GM12892 (cell line): ENCODE measurements at regions not wholly inside any gene's neighbourhood (a gene's known extent, or its start where the extent isn't known, plus 50 kb on each side); places are given as distances from the start of the nearest gene placed in this dataset.

Experiments used
- DNase-seq: peaks from one replicate; pipeline ENCODE4 v3.0.0; 2011; ENCODE audit not compliant: insufficient read length
- FAIRE-seq: peaks from 2 replicates; lab custom pipeline; 2011; peaks lifted over from hg19 to GRCh38; lab: Jason Lieb, UNC
- POLR2A ChIP-seq: IDR thresholded peaks from 2 replicates; pipeline ENCODE4 v1.6.1; 2011; ENCODE audit warnings: low read depth, low read length, control low read depth
- POLR2AphosphoS5 ChIP-seq: IDR thresholded peaks from 2 replicates; pipeline ENCODE4 v1.6.1; 2011; ENCODE audit warnings: low read depth, low read length, control low read depth
- TAF1 ChIP-seq: IDR thresholded peaks from 2 replicates; pipeline ENCODE4 v1.6.1; 2011; ENCODE audit warnings: low read depth, mild to moderate bottlenecking, control low read depth, low read length, borderline replicate concordance

DNA sequence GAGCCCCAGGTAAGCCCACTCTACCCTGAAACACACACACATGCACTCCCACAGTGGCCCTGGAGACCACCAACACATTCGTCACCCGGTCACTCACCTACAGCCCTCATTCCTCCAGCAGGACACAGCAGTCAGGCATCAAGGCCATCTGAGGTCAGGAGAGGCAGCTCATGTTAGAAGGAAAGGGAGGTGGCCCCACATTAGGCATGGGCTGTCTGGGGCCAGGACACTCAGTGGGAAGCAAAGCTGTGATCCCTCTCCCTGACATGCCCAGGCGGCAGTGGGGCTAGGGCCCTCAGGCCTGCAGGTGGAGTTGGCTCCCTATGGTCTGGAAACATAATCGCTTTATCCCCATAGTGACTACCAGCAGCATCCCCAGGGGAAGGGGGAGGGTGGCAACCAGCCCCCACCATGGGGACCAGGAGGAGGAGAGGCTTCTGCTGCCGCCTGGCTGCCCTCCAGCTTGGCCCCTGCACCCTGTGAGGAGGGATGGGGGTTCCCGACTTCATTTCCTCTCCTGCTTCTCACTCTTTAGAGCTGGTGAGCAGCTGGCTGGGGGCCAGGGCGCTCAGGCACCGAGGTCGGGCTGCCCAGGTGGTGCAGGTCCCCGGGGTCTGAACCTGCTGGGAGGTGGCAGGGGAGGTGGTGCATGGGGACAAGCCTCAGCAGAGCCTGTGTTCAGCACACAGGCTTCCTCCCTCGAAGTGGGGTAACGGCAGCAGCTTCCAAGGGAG is 76.6 kb upstream of the CST7 start:
- no peak for DNase-seq

DNA sequence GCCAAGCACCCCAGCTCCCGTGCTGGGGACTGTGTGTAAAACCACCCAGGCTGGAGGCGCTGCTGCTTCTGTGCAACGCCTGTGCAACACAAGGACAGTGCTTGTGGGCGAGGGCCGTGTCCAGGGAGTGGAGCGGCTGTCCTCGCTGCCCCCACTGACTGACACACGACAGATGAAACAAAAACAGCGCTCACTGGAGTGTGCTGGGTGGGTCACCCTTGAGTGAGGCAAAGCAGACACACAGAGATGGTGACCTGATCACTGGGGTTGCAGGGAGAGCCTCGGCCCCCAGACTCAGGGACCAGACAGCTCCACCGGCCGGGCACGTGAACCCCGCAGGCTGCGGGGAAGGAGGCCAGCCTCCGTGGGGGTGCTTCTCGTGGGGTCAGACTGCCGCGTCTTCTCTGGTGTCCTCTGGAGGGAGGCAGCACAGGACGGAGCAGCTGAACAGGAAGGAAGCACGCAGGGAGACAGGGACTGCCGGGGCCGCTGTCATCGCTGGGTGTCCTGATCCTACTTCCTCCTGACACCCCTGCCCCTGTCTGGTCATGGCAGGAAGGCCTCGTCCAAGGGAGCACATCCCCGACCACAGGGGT is 75.9 kb upstream of the CST7 start:
- no peak for FAIRE-seq
- TF ChIP-seq TAF1 (no peak), POLR2AphosphoS5 (no peak), POLR2A (no peak)

More for the DNA sequence above, 76.6 kb upstream of the CST7 start:
- FAIRE-seq: no peak
- TF ChIP-seq POLR2A (no peak), TAF1 (no peak), POLR2AphosphoS5 (no peak)

DNA sequence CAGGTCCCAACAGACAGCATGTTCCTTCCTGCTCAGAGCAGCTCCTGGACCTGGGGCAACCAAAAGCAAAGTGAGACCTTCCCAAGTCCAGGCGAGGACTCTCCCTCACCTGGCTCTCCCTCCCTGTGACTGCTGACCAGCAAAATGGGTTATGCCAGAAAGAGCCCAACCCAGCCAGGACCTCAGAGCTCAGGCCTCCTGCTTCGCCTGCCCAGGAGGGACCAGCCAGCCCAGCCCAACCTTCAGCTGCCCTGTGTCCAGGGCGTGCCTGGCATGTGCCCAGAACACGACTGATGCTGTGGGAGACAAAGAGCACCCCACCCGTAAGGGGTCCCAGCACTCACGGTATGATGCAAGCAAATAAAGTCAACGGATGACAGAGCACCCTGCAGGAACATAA is 74.0 kb upstream of the CST7 start:
- TF ChIP-seq POLR2A: no peak
- FAIRE-seq: no peak

More for the DNA sequence above, 75.9 kb upstream of the CST7 start:
- no peak for DNase-seq

DNA sequence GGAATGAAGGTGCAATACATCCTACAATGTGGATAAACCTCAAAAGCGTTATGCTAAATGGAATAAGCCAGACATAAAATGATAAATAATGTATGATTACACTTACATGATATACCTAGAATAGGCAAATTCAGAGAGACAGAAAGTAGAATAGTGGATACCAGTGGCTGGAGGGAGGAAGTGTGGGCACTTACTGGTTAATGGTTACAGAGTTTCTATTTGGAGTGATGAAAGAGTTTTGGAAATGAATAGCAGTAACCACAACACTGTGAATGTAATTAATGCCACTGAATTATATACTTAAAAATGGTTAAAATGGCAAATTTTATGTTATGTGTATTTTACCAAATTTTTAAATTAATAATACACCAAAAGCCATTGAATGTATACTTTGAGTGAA is 71.4 kb upstream of the CST7 start:
- DNase-seq (no peak), FAIRE-seq (no peak)
- TF ChIP-seq POLR2AphosphoS5 (no peak), TAF1 (no peak), POLR2A (no peak)

More for the DNA sequence above, 74.0 kb upstream of the CST7 start:
- no peak for DNase-seq

DNA sequence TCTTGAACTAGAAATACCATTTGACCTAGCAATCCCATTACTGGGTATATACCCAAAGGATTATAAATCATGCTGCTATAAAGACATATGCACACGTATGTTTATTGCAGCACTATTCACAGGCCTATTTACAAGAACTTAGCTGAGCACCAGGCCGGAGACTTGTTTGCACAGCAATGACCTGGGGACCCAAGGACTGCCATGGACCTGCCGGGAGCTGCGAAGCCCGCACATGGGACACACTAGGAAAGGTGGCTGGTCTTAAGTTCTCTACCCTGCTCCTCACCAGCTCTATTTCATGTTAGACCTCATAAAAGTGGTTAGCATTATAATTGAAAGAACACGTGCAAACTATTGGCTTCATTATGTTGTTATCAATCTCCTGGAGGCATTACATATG is 70.4 kb upstream of the CST7 start:
- FAIRE-seq: no peak
- TF ChIP-seq POLR2AphosphoS5 (no peak), TAF1 (no peak), POLR2A (no peak)
- DNase-seq: no peak

DNA sequence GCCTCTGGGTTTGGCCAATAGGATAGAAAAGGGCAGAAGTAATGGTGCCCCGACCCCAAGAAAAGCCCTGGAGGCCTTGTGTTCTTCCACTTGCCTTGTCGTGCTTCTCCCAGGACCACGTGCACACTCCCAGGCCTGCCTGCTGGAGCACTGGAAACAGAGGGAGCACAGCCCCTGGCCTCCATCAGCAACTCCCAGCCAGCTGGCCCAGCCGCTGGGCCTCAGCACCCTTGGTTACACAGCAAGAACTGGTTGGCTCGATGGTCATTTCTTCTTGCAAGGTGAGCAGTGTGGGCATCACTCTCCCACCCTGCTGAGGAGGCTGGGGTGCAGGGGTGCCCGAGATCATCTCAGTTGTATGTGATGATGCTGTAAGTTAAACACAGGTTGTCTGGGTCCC is 69.2 kb upstream of the CST7 start:
- DNase-seq (no peak), FAIRE-seq (no peak)
- no peak for TF ChIP-seq POLR2A
- no peak for TF ChIP-seq TAF1
- no peak for TF ChIP-seq POLR2AphosphoS5

DNA sequence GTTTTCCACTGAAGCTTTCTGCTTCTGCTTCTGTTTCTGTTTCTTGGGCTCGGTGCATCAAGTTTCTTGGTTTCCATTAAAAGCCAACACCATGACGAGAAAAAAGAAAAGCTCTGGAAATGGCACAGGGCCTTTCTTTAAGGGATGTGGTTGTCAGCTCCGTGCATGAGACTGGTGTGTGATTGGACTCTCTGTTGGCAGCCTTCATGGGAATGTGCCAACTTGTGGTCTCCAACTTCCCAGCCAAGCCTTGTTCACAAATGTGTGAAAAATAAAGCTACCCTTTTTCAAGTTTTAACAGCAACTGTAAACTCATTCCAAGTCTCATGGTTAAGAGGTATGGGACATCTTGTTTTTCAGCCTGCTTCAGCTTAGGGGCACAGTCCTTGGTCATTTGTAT is 68.7 kb upstream of the CST7 start:
- FAIRE-seq: no peak
- DNase-seq: no peak
- TF ChIP-seq POLR2AphosphoS5: no peak
- TF ChIP-seq POLR2A: no peak
- no peak for TF ChIP-seq TAF1

DNA sequence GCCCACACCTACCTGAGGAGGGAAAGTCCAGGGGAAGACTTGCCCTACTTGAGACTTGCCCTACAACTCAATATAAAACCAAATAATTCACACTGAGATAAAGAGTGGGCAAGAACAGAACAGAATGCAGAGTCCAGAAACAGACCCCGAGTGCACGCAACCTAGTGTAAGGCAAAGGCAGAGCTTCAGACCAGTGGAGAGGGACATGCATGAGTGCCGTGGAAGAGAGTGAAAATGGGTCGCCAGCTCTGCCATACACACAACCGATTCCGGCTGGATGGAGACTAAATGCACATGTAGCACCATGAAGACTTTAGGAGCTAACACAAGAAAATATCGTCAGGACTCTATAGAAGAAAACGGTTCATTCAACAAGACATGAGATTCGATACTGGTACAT is 58.8 kb upstream of the CST7 start:
- TF ChIP-seq TAF1 (no peak), POLR2AphosphoS5 (no peak)
- DNase-seq (no peak), FAIRE-seq (no peak)

DNA sequence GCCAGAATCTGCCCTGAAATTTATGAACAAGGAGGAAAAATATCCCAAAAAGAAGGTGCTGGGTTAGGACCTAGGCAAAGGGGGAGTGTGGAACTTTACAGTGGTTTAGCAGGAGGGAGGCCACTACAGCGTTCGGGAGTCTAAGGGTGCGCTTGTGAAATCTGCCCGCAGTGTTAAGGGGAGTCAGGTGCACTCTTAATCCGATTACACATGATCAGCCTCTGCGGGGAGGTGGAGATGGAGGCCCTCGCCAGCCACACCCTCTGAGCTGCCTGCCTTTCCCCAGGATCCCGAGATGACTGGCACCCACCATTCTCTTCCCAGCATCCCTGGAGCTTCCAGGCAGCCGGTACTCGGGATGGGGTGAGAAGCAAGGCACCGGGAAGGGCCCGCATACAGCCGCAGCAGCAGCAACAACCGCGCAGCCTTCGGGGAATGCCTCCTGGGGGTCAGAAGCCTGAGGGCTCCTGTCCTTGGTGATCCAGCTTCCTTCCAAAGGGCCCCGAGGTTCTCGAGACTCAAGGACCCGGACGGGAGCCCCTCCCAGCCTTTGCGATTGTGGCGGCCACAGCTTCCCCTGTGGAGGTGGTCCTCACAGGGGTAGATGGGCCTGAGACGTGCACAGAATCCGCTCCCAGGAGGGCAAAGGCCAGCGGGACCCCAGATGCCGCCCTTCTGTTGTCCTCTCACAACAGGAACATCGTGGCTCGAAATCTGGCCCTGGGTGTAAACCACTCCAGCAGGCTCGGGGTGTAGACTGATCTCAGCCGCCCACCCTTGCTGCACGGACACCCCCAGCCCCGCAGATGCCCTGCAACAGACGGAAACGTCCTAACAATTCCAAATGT is 57.3 kb upstream of the CST7 start:
- no peak for TF ChIP-seq POLR2A
- TF ChIP-seq TAF1: no peak
- no peak for TF ChIP-seq POLR2AphosphoS5
- DNase-seq: no peak
- no peak for FAIRE-seq

DNA sequence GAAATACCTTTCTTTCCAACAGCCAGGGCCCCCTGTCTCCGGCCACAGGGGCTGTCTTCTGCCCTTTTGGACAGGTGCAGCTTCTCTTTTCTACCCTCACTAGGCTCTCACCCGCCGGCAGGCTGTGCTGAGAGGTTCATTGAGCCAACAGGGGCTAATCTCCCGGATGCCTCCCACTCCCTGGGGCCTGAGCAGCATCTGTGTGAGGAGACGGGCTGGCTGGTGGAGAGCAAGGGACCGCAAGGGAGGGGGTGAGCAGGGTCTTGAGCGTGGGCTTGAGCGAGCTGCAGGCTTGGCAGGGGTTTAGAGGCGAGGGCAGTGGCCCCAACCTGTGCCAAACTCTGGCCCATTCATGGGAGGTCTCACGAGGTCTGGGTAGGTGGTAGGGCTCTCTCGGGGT is 56.5 kb upstream of the CST7 start:
- DNase-seq (no peak), FAIRE-seq (no peak)

DNA sequence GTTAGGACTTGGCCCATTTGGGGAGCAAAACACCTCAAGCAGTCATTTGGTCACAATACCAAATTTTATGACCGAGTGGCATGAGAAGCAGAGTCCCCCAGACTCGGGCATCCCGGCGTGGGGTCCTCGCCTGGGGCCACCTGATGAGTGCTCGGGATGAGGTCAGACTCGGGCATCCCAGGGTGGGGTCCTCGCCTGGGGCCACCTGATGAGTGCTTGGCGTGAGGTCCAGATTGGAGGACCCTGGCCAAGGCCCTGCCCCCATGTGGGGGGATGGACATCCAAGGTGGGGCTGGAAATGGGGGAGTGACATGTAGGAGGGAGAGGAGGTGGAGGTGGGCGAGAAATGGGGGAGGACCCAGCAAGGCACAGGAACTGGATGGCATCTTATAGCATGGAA is 56.1 kb upstream of the CST7 start:
- DNase-seq: no peak
- no peak for FAIRE-seq
- TF ChIP-seq TAF1 (no peak), POLR2A (no peak), POLR2AphosphoS5 (no peak)

More for the DNA sequence above, 56.5 kb upstream of the CST7 start:
- TF ChIP-seq POLR2AphosphoS5: no peak
- TF ChIP-seq POLR2A: no peak
- TF ChIP-seq TAF1: no peak
